Effector memory CD4-positive, alpha-beta T cell (primary cell): ENCODE measurements at regions not wholly inside any gene's neighbourhood (a gene's known extent, or its start where the extent isn't known, plus 50 kb on each side); places are given as distances from the start of the nearest gene placed in this dataset.
"Not testable (repeated sequence)": the region's sequence is repeated elsewhere in the genome, so short reads cannot be mapped to it uniquely, and the experiment has no call there.

Experiments used
- DNase-seq, 3 donors: peaks; one replicate each; pipeline ENCODE4 v3.0.0-alpha.2; 2020
- H3K27ac ChIP-seq: 2 replicates; pipeline ENCODE4 v1.7.0; 2013; ENCODE audit warnings: mild to moderate bottlenecking, low read length, moderate library complexity; ENCODE audit not compliant: insufficient read depth, poor library complexity, severe bottlenecking
- H3K27me3 ChIP-seq: replicated peaks from 2 replicates; pipeline ENCODE4 v1.7.0; 2013; ENCODE audit warnings: mild to moderate bottlenecking, low read length; ENCODE audit not compliant: insufficient read depth, control insufficient read depth, poor library complexity, severe bottlenecking
- H3K36me3 ChIP-seq: 2 replicates; pipeline ENCODE4 v1.7.0; 2013; ENCODE audit warnings: mild to moderate bottlenecking, low read length, moderate library complexity; ENCODE audit not compliant: control insufficient read depth, insufficient read depth
- H3K4me1 ChIP-seq: 2 replicates; pipeline ENCODE4 v1.7.0; 2013; ENCODE audit warnings: low read length, mild to moderate bottlenecking; ENCODE audit not compliant: control insufficient read depth, insufficient read depth, poor library complexity, severe bottlenecking
- H3K4me3 ChIP-seq: 2 replicates; pipeline ENCODE4 v1.7.0; 2013; ENCODE audit warnings: low read length, low read depth, mild to moderate bottlenecking; ENCODE audit not compliant: insufficient read depth, poor library complexity, severe bottlenecking
- H3K9me3 ChIP-seq: 2 replicates; pipeline ENCODE4 v1.7.0; 2013; ENCODE audit warnings: mild to moderate bottlenecking, low read length, moderate library complexity; ENCODE audit not compliant: control insufficient read depth

DNA sequence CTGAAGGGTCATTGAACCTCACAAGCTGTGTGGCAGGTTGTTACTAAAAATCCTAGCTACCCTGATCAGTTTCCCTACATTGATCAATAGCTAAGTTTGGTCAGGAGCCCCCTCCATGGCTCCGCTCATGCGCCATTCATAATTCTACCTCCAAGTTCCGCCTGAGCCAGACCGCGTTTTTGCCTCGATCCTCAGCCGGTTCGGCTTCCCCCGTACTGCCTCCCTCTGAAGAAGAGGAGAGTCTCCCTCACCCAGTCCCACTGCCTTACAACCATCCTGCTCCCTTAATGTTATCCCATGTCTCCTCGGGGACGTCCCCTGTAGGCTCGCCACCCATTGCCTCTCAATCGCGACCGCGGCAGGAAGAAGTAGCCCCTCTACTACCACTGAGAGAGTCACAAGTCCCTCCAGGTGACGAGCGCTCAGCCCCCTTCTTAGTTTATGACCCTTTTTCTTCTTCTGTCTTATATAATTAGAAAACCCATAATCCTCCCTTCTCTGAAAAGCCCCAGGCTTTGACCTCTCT is 158.2 kb downstream of the DEFB131A start:
- peaks cover 7% of the 10 kb centered on the region for H3K4me1 ChIP-seq
- no peak for DNase-seq

DNA sequence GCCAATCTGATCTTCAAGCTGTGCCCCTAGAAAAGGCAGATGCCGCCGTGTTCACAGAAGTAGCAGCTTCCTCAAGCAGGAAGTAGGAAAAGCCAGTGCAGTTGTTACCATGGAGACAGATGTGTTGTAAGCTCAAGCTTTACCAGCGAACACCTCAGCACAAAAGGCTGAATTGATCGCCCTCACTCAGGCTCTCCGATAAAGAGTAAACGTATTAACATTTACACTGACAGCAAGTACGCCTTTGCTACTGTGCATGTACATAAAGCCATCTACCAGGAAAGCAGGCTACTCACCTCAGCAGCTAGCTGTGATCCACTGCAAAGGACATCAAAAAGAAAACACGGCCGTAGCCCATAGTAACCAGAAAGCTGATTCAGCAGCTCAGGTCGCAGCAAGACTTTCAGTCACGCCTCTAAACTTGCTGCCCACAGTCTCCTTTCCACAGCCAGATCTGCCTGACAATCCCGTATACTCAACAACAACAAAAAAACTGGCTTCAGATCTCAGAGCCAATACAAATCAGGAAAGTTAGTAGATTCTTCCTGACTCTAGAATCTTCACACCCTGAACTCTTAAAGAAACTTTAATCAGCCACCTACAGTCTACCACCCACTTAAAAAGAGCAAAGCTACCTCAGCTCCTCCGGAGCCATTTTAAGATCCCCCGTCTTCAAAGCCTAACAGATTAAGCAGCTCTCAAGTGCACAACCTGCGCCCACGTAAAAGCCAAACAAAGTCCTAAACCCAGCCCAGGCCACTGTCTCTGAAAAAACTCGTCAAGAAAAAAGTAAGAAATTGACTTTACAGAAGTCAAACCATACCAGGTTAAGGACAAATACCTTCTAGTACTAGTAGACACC is 160.0 kb downstream of the DEFB131A start:
- H3K4me1 ChIP-seq, H3K27me3 ChIP-seq, H3K9me3 ChIP-seq, H3K36me3 ChIP-seq: not testable (repeated sequence)
- peak overlapping the region; percentile 62 for H3K27ac ChIP-seq
- DNase-seq: peak; percentile 33 to 53 (median 46)
- H3K4me3 ChIP-seq: peak overlapping the region; percentile 47

More for the DNA sequence above, 158.2 kb downstream of the DEFB131A start:
- no peaks in the 10 kb centered on the region for H3K9me3 ChIP-seq
- no peaks in the 10 kb centered on the region for H3K36me3 ChIP-seq
- no peaks in the 10 kb centered on the region for H3K27me3 ChIP-seq
- no peak overlapping the region for H3K27ac ChIP-seq
- H3K4me3 ChIP-seq: no peak overlapping the region

GRCh38 chr4:9604893-9605190 is 160.6 kb downstream of the DEFB131A start:
- not testable (repeated sequence) for H3K4me1 ChIP-seq, H3K9me3 ChIP-seq, DNase-seq, H3K36me3 ChIP-seq, H3K27me3 ChIP-seq
- Histone ChIP-seq H3K27ac (peak overlapping the region; percentile 62), H3K4me3 (peak overlapping the region; percentile 47)

DNA sequence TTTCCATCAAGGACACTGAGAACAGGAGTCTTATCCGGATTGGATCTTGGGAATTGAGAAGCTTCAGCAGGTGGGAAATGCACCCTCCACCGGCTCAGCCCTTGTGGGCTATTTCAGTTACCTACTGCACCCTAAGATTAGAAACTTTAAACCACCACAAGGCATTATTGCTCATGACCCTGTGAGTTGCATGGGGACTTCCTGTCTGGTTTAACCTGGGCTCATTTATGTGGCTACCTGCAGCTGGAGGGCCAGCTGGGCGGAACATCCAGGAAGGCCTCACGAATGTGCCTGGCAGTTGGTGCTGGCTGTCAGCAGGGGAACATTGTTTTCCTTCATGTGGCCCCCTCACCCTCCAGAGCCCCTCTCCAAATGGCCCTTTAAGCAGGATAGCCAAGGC is 164.1 kb downstream of the DEFB131A start:
- H3K4me1 ChIP-seq: peaks cover 7% of the 10 kb centered on the region
- DNase-seq: no peak
- H3K9me3 ChIP-seq: no peaks in the 10 kb centered on the region
- no peak overlapping the region for H3K4me3 ChIP-seq
- no peak overlapping the region for H3K27ac ChIP-seq
- no peaks in the 10 kb centered on the region for H3K36me3 ChIP-seq
- H3K27me3 ChIP-seq: no peaks in the 10 kb centered on the region

DNA sequence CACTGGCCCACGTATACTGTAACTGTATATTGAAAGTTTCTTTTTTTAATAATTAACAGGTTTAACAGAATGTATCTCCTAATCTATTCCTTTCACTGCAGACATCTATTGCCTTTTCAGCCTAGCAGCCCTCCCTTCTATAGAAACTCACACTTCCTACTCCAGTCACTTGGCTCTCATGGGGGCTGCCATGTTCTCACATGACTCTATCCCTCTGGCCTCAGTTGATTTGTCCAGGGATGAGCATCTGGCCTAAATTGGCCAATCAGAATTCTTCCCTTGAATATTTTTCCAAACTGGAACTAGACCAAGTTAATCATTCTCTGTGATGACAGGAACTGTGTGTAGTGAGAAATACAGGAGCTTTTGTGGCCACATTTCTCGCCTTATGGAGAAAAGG is 166.1 kb downstream of the DEFB131A start:
- H3K4me1 ChIP-seq, H3K36me3 ChIP-seq, H3K27me3 ChIP-seq, H3K9me3 ChIP-seq, H3K4me3 ChIP-seq, DNase-seq, H3K27ac ChIP-seq: not testable (repeated sequence)

GRCh38 chr4:9611101-9611500 is 166.9 kb downstream of the DEFB131A start:
- no peak for DNase-seq
- Histone ChIP-seq H3K4me3 (no peak overlapping the region), H3K27me3 (no peaks in the 10 kb centered on the region), H3K9me3 (no peaks in the 10 kb centered on the region), H3K27ac (no peak overlapping the region), H3K36me3 (no peaks in the 10 kb centered on the region), H3K4me1 (no peaks in the 10 kb centered on the region)

- not testable (repeated sequence) for H3K27ac ChIP-seq, DNase-seq
Measured at GRCh38 chr4:9636411-9636810, 145.0 kb upstream of the DRD5 start.

DNA sequence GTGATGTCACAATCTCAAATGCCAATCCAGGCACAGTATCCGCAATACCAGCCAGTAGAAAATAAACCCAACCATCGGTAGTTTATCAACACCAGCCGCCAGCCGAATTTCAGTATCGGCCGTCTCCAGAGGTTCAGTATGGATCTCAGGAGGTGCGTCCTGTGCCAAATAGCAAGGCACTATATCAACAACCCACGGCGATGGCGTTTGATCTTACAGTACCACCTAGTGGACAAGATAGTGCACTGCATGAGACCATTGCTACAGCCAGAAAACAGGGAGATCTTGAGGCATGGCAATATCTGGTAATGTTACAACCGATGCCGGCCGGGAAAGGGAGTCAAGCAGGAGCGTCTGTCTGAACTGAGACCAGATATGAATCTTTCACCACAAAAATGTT is 121.8 kb upstream of the DRD5 start:
- not testable (repeated sequence) for H3K27me3 ChIP-seq, H3K4me1 ChIP-seq, H3K36me3 ChIP-seq, H3K27ac ChIP-seq, H3K4me3 ChIP-seq, H3K9me3 ChIP-seq
- DNase-seq: peak in 2 of 3 donors; percentile 0 to 1

More at GRCh38 chr4:9636411-9636810, 145.0 kb upstream of the DRD5 start:
- H3K4me1 ChIP-seq, H3K36me3 ChIP-seq, H3K4me3 ChIP-seq, H3K27me3 ChIP-seq, H3K9me3 ChIP-seq: not testable (repeated sequence)

- not testable (repeated sequence) for H3K27me3 ChIP-seq
Measured at GRCh38 chr4:9660955-9661354, 120.5 kb upstream of the DRD5 start.

DNA sequence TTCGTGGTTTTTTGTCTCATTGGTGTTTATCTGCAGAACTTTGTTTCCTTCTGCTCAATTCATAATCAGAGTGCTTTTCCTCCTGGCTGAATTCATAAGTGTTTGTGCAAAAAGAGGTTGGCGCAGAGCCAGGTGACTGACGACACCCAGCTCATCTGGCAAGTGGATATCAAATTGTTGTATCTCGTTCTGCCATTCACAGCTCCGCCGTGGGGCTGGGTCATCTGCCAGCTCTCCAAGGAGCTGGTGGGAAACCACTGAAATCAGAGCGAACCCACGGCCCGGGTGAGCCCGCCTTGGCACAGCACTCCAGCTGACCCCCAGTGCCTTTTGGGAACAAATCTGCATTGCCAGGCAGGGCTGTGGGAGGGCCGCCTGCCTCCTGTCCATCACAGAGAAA is 110.7 kb upstream of the DRD5 start:
- H3K4me3 ChIP-seq, H3K27me3 ChIP-seq, DNase-seq, H3K9me3 ChIP-seq, H3K36me3 ChIP-seq, H3K27ac ChIP-seq, H3K4me1 ChIP-seq: not testable (repeated sequence)

More at GRCh38 chr4:9660955-9661354, 120.5 kb upstream of the DRD5 start:
- not testable (repeated sequence) for DNase-seq, H3K36me3 ChIP-seq, H3K4me3 ChIP-seq, H3K4me1 ChIP-seq, H3K27ac ChIP-seq, H3K9me3 ChIP-seq
